Effector memory CD8-positive, alpha-beta T cell (primary cell): ENCODE measurements at regions not wholly inside any gene's neighbourhood (a gene's known extent, or its start where the extent isn't known, plus 50 kb on each side); places are given as distances from the start of the nearest gene placed in this dataset.
"Not testable (repeated sequence)": the region's sequence is repeated elsewhere in the genome, so short reads cannot be mapped to it uniquely, and the experiment has no call there.

Experiments
- ATAC-seq: fragments of 150-1000 bp; cut with Tn5 transposase; replicated peaks from 2 replicates; pipeline ENCODE4 v1.10.0; 2021; ENCODE audit warnings: mild to moderate bottlenecking, moderate library complexity
- DNase-seq, 3 experiments: peaks; one replicate each; pipeline ENCODE4 v3.0.0; 2021
- H3K27ac Mint-ChIP-seq, 2 donors: one replicate each; pipeline ENCODE4 v1.8.0; 2022; ENCODE audit warnings: mild to moderate bottlenecking in 2 of 2, mixed read lengths in 2 of 2, moderate library complexity in 2 of 2
- H3K27me3 Mint-ChIP-seq, 2 donors: one replicate each; pipeline ENCODE4 v1.8.0; 2022; ENCODE audit warnings: mixed read lengths in 2 of 2
- H3K36me3 Mint-ChIP-seq: one replicate; pipeline ENCODE4 v1.8.0; 2022; ENCODE audit warnings: mild to moderate bottlenecking, moderate library complexity, mixed read lengths; ENCODE audit not compliant: insufficient read depth
- H3K4me1 Mint-ChIP-seq, 2 donors: one replicate each; pipeline ENCODE4 v1.8.0; 2022; ENCODE audit warnings: low read depth in 2 of 2, mixed read lengths in 2 of 2
- H3K4me3 Mint-ChIP-seq, 2 donors: one replicate each; pipeline ENCODE4 v1.8.0; 2022; ENCODE audit warnings: mild to moderate bottlenecking in 2 of 2, mixed read lengths in 2 of 2, moderate library complexity in 2 of 2
- H3K9me3 Mint-ChIP-seq, 2 donors: one replicate each; pipeline ENCODE4 v1.8.0; 2022; ENCODE audit warnings: mixed read lengths in 2 of 2

- no peaks in the 10 kb centered on the region for H3K4me1 Mint-ChIP-seq
- H3K4me3 Mint-ChIP-seq: no peak overlapping the region
- DNase-seq (no peak), ATAC-seq (no peak)
- no peaks in the 10 kb centered on the region for H3K36me3 Mint-ChIP-seq
- no peaks in the 10 kb centered on the region for H3K9me3 Mint-ChIP-seq
- peaks cover 9 to 12% of the 10 kb centered on the region in 2 donors for H3K27me3 Mint-ChIP-seq
- no peak overlapping the region for H3K27ac Mint-ChIP-seq
These were observed 333.6 kb upstream of the C2CD4B start for GRCh38 chr15:62498712-62499111.

DNA sequence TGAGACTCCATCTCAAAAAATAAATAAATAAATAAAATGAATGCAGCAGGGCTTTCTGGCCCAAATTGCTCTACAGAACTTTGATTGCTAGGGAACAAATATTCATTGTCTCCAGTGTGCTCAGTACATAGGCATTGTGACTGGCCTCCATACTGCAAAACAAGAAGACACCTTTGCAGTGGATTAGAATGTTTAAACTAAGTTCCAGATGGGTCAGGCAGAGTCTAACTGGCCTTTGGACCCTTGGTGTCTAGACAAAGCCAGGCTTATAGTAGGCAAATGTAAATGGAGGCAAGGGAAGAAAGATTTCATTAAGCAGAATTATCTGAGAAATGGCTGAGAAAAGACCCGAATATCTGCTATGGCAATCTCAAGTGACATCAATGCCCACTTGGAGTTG lies 335.2 kb upstream of the C2CD4B start:
- DNase-seq (no peak), ATAC-seq (no peak)
- H3K27ac Mint-ChIP-seq: no peak overlapping the region
- H3K9me3 Mint-ChIP-seq: no peaks in the 10 kb centered on the region
- no peaks in the 10 kb centered on the region for H3K36me3 Mint-ChIP-seq
- H3K27me3 Mint-ChIP-seq: peaks cover 10 to 22% of the 10 kb centered on the region in 2 donors
- H3K4me1 Mint-ChIP-seq: no peaks in the 10 kb centered on the region
- no peak overlapping the region for H3K4me3 Mint-ChIP-seq

- no peaks in the 10 kb centered on the region for H3K4me1 Mint-ChIP-seq
- no peak for DNase-seq
- no peaks in the 10 kb centered on the region for H3K9me3 Mint-ChIP-seq
These were observed 337.4 kb upstream of the C2CD4B start for GRCh38 chr15:62502451-62502850.

DNA sequence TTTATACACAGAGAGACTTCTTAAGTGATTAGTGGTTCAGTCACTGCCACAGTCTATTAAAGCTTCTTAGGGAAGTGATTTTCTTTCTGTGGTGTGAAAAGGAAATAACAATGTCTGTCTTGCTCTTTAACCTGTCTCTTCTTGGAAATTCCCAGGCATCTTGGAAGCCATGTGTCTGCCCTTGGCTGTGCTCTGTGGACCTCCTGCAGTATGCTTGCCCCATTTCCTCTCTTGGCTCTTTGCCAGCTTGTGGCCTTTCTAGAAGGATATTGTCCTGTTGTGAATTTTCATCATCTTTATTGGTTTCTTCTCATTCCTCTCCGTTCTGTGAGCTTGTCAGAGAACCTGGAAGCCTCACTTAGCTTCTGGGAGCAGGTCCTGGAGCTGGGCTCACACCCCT lies 338.4 kb upstream of the C2CD4B start:
- Mint-ChIP-seq H3K4me1 (no peaks in the 10 kb centered on the region), H3K27me3 (peaks cover 23 to 30% of the 10 kb centered on the region in 2 donors), H3K9me3 (no peaks in the 10 kb centered on the region), H3K36me3 (no peaks in the 10 kb centered on the region), H3K4me3 (no peak overlapping the region), H3K27ac (no peak overlapping the region)
- DNase-seq (no peak), ATAC-seq (no peak)

More at GRCh38 chr15:62502451-62502850, 337.4 kb upstream of the C2CD4B start:
- peaks cover 17 to 30% of the 10 kb centered on the region in 2 donors for H3K27me3 Mint-ChIP-seq
- no peak overlapping the region for H3K4me3 Mint-ChIP-seq
- no peak for ATAC-seq
- H3K27ac Mint-ChIP-seq: no peak overlapping the region
- no peaks in the 10 kb centered on the region for H3K36me3 Mint-ChIP-seq

- Mint-ChIP-seq H3K9me3 (no peaks in the 10 kb centered on the region), H3K27me3 (peaks cover 36 to 48% of the 10 kb centered on the region in 2 donors), H3K27ac (no peak overlapping the region), H3K36me3 (no peaks in the 10 kb centered on the region), H3K4me1 (no peaks in the 10 kb centered on the region), H3K4me3 (no peak overlapping the region)
- DNase-seq (no peak), ATAC-seq (no peak)
These were observed 340.7 kb upstream of the C2CD4B start for GRCh38 chr15:62505762-62506161.

- H3K27me3 Mint-ChIP-seq: peaks cover 41 to 53% of the 10 kb centered on the region in 2 donors
- ATAC-seq (no peak), DNase-seq (no peak)
- no peak overlapping the region for H3K27ac Mint-ChIP-seq
- H3K9me3 Mint-ChIP-seq: no peaks in the 10 kb centered on the region
- H3K36me3 Mint-ChIP-seq: no peaks in the 10 kb centered on the region
- H3K4me3 Mint-ChIP-seq: no peak overlapping the region
- H3K4me1 Mint-ChIP-seq: no peaks in the 10 kb centered on the region
These were observed 341.2 kb upstream of the C2CD4B start for GRCh38 chr15:62506217-62506805.

DNA sequence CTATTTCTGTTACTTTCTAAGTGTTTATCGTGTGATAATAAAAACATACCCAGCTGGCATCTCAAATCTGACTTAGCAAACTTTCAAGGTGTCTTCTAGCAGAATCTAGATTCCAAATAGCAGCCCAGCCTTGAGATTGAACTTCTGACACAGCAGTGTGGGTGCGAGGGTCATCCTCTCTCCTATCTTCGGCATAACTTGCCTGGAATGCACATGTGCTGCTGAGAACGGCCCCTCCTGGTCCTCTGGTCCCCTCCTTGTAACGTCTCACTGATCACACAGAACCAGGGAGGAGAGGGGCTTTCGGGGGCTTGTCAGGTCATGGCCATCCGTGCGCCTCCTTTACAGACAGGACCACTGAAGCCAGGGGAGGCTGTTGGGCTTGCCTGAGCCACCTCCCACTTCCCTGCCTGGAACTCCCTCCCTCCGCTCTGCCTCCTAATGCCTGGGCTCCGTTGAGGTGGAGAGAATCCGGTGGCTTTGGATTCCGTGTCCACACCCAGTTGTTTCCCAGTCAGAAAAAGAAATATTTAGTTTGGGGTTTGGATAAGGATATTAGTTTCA lies 344.4 kb upstream of the C2CD4B start:
- H3K27ac Mint-ChIP-seq: no peak overlapping the region
- no peaks in the 10 kb centered on the region for H3K4me1 Mint-ChIP-seq
- H3K27me3 Mint-ChIP-seq: peaks cover 65 to 73% of the 10 kb centered on the region in 2 donors
- no peaks in the 10 kb centered on the region for H3K36me3 Mint-ChIP-seq
- peak in 1 of 3 experiments; percentile 1 for DNase-seq
- H3K9me3 Mint-ChIP-seq: no peaks in the 10 kb centered on the region
- ATAC-seq: no peak
- H3K4me3 Mint-ChIP-seq: no peak overlapping the region

DNA sequence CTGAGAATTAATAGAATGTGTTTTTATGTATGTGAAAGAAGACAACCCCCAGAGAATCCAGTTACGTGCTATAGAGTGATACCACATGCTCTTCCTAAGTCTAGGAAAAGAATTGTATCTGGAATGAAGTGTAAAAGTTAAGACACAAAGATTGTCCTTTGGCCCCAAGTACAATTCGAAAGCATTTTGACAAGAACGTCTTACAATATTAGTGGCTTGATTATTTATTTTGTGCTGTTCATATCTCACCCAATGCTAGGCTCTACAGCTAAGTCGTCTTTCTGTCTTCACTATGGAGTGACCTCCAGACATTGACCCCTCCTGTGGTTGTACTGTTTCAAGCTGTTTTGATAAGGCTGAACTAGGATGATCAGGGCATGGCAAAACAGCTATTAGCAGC lies 345.7 kb upstream of the C2CD4B start:
- H3K27me3 Mint-ChIP-seq: peaks cover 69 to 73% of the 10 kb centered on the region in 2 donors
- no peak for DNase-seq
- H3K4me3 Mint-ChIP-seq: no peak overlapping the region

GRCh38 chr15:62512904-62513303 lies 347.8 kb upstream of the C2CD4B start:
- Mint-ChIP-seq H3K4me1 (no peaks in the 10 kb centered on the region), H3K4me3 (no peak overlapping the region), H3K27me3 (peaks cover 71 to 87% of the 10 kb centered on the region in 2 donors), H3K27ac (no peak overlapping the region), H3K9me3 (no peaks in the 10 kb centered on the region), H3K36me3 (no peaks in the 10 kb centered on the region)
- ATAC-seq: no peak
- DNase-seq: no peak

More for the DNA sequence above, 345.7 kb upstream of the C2CD4B start:
- no peak for ATAC-seq
- Mint-ChIP-seq H3K27ac (no peak overlapping the region), H3K9me3 (no peaks in the 10 kb centered on the region), H3K36me3 (no peaks in the 10 kb centered on the region), H3K4me1 (no peaks in the 10 kb centered on the region)

GRCh38 chr15:62513893-62514292 lies 348.8 kb upstream of the C2CD4B start:
- H3K36me3 Mint-ChIP-seq: no peaks in the 10 kb centered on the region
- H3K27me3 Mint-ChIP-seq: peaks cover 70 to 95% of the 10 kb centered on the region in 2 donors
- H3K27ac Mint-ChIP-seq: no peak overlapping the region
- ATAC-seq (no peak), DNase-seq (no peak)
- no peak overlapping the region for H3K4me3 Mint-ChIP-seq
- H3K9me3 Mint-ChIP-seq: no peaks in the 10 kb centered on the region
- H3K4me1 Mint-ChIP-seq: no peaks in the 10 kb centered on the region

DNA sequence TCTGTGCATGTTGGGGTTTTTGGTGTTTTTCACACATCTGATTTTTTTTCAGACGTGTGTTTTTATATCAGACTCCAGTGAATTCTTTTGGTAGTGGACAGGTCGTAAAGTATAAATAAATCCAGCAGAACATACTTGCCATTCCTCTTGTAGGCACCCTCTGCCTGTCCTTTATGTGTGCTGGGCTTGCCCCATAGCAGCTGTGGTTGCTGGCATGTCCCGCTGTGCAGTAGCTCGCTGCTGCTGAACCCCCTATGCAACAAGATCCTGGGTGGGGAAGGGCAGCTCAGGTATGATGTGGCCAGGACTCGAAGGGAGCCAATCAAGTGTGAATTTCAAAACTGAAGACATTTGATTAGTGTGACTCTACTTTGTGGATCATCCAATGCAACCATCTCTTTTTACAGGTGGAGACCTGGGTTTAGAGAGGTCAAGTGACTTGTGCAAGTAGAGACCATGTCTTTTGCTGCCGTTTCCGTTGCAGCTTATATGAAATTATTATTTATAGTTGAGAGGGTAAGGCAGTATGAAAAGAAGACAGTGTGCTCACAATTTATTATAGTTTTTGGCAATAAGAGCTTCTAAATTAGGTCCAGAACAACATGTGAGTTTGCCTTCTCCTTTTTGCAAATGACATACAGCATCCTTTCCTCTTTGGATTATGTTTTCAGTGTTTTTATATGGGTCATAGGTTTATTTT lies 350.8 kb upstream of the C2CD4B start:
- Mint-ChIP-seq H3K9me3 (no peaks in the 10 kb centered on the region), H3K36me3 (no peaks in the 10 kb centered on the region), H3K4me3 (no peak overlapping the region), H3K4me1 (no peaks in the 10 kb centered on the region), H3K27ac (no peak overlapping the region), H3K27me3 (peaks cover 71 to 95% of the 10 kb centered on the region in 2 donors)
- ATAC-seq (no peak), DNase-seq (no peak)

- DNase-seq (no peak), ATAC-seq (no peak)
- Mint-ChIP-seq H3K36me3 (no peaks in the 10 kb centered on the region), H3K9me3 (no peaks in the 10 kb centered on the region), H3K27me3 (peaks cover 72 to 95% of the 10 kb centered on the region in 2 donors), H3K4me1 (no peaks in the 10 kb centered on the region), H3K4me3 (no peak overlapping the region), H3K27ac (no peak overlapping the region)
These were observed 352.5 kb upstream of the C2CD4B start for GRCh38 chr15:62517541-62517940.

GRCh38 chr15:62518666-62519065 lies 353.6 kb upstream of the C2CD4B start:
- not testable (repeated sequence) for ATAC-seq, H3K4me1 Mint-ChIP-seq, H3K4me3 Mint-ChIP-seq, H3K36me3 Mint-ChIP-seq, H3K9me3 Mint-ChIP-seq, H3K27ac Mint-ChIP-seq, DNase-seq
- H3K27me3 Mint-ChIP-seq: peaks cover 68 to 89% of the 10 kb centered on the region in 2 donors

GRCh38 chr15:62519900-62520299 lies 354.8 kb upstream of the C2CD4B start:
- no peak overlapping the region for H3K4me3 Mint-ChIP-seq
- H3K27me3 Mint-ChIP-seq: peaks cover 56 to 78% of the 10 kb centered on the region in 2 donors
- DNase-seq: no peak
- H3K4me1 Mint-ChIP-seq: no peaks in the 10 kb centered on the region
- H3K36me3 Mint-ChIP-seq: no peaks in the 10 kb centered on the region
- no peak overlapping the region for H3K27ac Mint-ChIP-seq
- H3K9me3 Mint-ChIP-seq: no peaks in the 10 kb centered on the region
- ATAC-seq: no peak
